ENCODE measurements at regions not wholly inside any gene's neighbourhood (a gene's known extent, or its start where the extent isn't known, plus 50 kb on each side); places are given as distances from the start of the nearest gene placed in this dataset.

GRCh38 chr15:26182441-26182840 lies 319.3 kb upstream of the ATP10A start:
- DNase-seq (ENCODE audit: low read depth) = no peak

- no peak for DNase-seq (ENCODE audit: low read depth)
Observed at GRCh38 chr15:26179906-26180305, 316.8 kb upstream of the ATP10A start.

GRCh38 chr15:26178640-26179220 lies 315.6 kb upstream of the ATP10A start:
- DNase-seq (ENCODE audit: low read depth) = no peak

- DNase-seq (ENCODE audit: low read depth) = no peak
Observed at GRCh38 chr15:26177816-26178215, 314.7 kb upstream of the ATP10A start.

GRCh38 chr15:26176831-26177230 lies 313.7 kb upstream of the ATP10A start:
- DNase-seq (ENCODE audit: low read depth) = no peak

GRCh38 chr15:26171266-26171665 lies 308.1 kb upstream of the ATP10A start:
- DNase-seq (ENCODE audit: low read depth) = no peak

GRCh38 chr15:26166429-26166828 lies 303.3 kb upstream of the ATP10A start:
- no peak for DNase-seq (ENCODE audit: low read depth)

GRCh38 chr15:26165546-26165945 lies 302.4 kb upstream of the ATP10A start:
- no peak for DNase-seq (ENCODE audit: low read depth)

- no peak for DNase-seq (ENCODE audit: low read depth)
Observed at GRCh38 chr15:26160343-26160742, 297.2 kb upstream of the ATP10A start.

- no peak for DNase-seq (ENCODE audit: low read depth)
Observed at GRCh38 chr15:26158176-26158575, 295.0 kb upstream of the ATP10A start.

- no peak for DNase-seq (ENCODE audit: low read depth)
Observed at GRCh38 chr15:26157081-26157480, 294.0 kb upstream of the ATP10A start.

GRCh38 chr15:26156051-26156450 lies 292.9 kb upstream of the ATP10A start:
- DNase-seq (ENCODE audit: low read depth) = no peak

GRCh38 chr15:26148156-26148860 lies 285.2 kb upstream of the ATP10A start:
- no peak for DNase-seq (ENCODE audit: low read depth)

- DNase-seq (ENCODE audit: low read depth) = no peak
Observed at GRCh38 chr15:26146202-26146601, 283.1 kb upstream of the ATP10A start.

GRCh38 chr15:26145796-26146195 lies 282.7 kb upstream of the ATP10A start:
- DNase-seq (ENCODE audit: low read depth) = no peak

GRCh38 chr15:26144836-26145235 lies 281.7 kb upstream of the ATP10A start:
- DNase-seq (ENCODE audit: low read depth) = no peak

GRCh38 chr15:26143221-26143620 lies 280.1 kb upstream of the ATP10A start:
- no peak for DNase-seq (ENCODE audit: low read depth)

GRCh38 chr15:26134812-26135211 lies 271.7 kb upstream of the ATP10A start:
- no peak for DNase-seq (ENCODE audit: low read depth)

- DNase-seq (ENCODE audit: low read depth) = no peak
Observed at GRCh38 chr15:26134152-26134551, 271.0 kb upstream of the ATP10A start.

- no peak for DNase-seq (ENCODE audit: low read depth)
Observed at GRCh38 chr15:26132811-26133210, 269.7 kb upstream of the ATP10A start.

GRCh38 chr15:26129852-26130251 lies 266.7 kb upstream of the ATP10A start:
- DNase-seq (ENCODE audit: low read depth) = no peak

- DNase-seq (ENCODE audit: low read depth) = no peak
Observed at GRCh38 chr15:26128611-26129140, 265.5 kb upstream of the ATP10A start.

- DNase-seq (ENCODE audit: low read depth) = no peak
Observed at GRCh38 chr15:26126819-26127387, 263.8 kb upstream of the ATP10A start.

Data from activated T-cell treated with anti-CD3 and anti-CD28 coated beads for 1 hour (primary cell).